CD4-positive, alpha-beta T cell treated with Interleukin-15 for 4 hours (primary cell): ENCODE measurements at regions not wholly inside any gene's neighbourhood (a gene's known extent, or its start where the extent isn't known, plus 50 kb on each side); places are given as distances from the start of the nearest gene placed in this dataset.
"Not testable (repeated sequence)": the region's sequence is repeated elsewhere in the genome, so short reads cannot be mapped to it uniquely, and the experiment has no call there.

Experiments
- DNase-seq: peaks from one replicate; pipeline ENCODE4 v3.0.0-alpha.2; 2020; ENCODE audit warnings: low spot score

- DNase-seq, result no peak
Observed at GRCh38 chr10:35854661-35855060, 212.6 kb upstream of the FZD8 start.

- DNase-seq, result no peak
Observed at GRCh38 chr10:35852721-35853120, 210.6 kb upstream of the FZD8 start.

DNA sequence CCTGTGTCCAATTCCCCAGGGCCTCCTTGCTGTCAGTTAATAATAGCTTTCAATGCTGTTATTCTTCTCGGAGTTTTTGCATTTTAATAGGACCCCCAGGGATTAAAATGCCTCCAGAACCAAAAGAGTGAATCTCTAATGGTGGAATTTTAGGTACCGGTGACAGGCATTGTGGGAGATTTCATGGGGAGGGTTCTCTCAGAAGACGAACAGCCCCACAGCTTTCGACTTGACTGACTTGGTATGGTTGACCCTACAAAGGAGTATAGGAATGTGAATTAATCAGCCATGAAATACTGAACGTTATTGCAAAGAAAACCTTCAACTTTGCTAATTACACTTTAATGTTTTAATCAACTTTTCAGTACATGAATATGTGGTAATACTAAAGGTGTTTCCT is 206.3 kb upstream of the FZD8 start:
- no peak for DNase-seq

GRCh38 chr10:35844686-35845085 is 202.6 kb upstream of the FZD8 start:
- no peak for DNase-seq

DNA sequence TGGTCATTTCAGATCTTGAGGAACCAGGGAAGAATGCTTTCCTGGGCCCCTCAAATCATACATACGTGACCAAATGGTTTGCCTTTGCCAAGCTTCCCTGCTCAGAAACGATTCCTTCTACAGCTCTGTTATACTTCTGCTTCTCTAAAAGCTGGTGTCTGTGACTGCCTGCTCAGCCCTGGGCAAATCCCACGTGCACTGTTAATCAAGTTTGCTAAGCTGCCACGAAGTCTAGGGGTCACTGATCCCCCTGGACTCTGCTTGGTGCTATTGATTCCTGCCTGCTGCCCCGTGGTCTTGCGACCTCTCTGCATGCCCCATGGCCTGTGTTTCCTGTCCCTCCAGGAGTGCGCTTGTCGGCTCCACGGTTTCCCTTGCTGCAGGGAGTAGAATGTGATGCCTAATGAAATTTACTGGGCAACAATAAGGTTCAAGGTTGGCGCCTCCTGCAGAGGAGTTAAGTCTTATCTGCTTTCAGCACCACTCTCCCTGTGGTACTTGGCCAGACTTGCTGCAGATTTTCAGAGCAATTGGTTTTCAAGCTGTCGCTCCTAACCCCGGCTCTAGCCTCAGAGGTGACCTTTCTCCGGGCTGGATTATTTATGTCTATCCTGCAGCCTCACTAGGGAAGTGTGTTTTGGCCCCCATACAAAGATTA is 201.6 kb upstream of the FZD8 start:
- no peak for DNase-seq

GRCh38 chr10:35838054-35838453 is 196.0 kb upstream of the FZD8 start:
- DNase-seq, result no peak

- no peak for DNase-seq
Observed at GRCh38 chr10:35835545-35835944, 193.4 kb upstream of the FZD8 start.

GRCh38 chr10:35834877-35835494 is 192.9 kb upstream of the FZD8 start:
- no peak for DNase-seq

DNA sequence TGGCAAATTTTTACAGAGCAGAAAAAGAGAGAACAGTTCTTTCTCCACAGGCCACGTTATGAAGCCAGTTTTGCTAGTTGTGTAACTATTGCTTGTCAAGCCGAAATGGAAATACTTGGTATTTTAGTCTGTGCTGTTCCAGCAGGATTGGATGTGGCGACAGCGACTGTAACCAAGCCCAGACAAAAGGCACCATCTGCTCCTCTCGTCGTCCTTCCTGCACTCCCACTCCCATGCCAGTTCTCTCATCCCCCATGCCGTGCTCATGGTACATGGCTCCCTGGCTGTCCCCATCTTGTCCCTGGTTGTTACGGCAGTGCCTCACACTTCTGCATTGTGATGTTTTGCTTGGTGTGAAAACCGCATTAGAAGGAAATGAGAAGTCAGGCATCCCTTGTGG is 185.7 kb upstream of the FZD8 start:
- DNase-seq, result no peak

GRCh38 chr10:35824704-35825103 is 182.6 kb upstream of the FZD8 start:
- no peak for DNase-seq

GRCh38 chr10:35822316-35822715 is 180.2 kb upstream of the FZD8 start:
- DNase-seq, result no peak

GRCh38 chr10:35821339-35821911 is 179.3 kb upstream of the FZD8 start:
- DNase-seq, result no peak

GRCh38 chr10:35819736-35820135 is 177.6 kb upstream of the FZD8 start:
- no peak for DNase-seq

- no peak for DNase-seq
Observed at GRCh38 chr10:35819011-35819410, 176.9 kb upstream of the FZD8 start.

DNA sequence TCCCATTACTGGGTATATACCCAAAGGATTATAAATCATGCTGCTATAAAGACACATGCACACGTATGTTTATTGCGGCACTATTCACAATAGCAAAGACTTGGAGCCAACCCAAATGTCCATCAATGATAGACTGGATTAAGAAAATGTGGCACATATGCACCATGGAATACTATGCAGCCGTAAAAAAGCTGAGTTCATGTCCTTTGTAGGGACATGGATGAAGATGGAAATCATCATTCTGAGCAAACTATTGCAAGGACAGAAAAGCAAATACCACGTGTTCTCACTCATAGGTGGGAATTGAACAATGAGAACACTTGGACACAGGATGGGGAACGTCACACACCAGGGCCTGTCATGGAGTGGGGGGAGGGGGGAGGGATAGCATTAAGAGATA is 175.0 kb upstream of the FZD8 start:
- not testable (repeated sequence) for DNase-seq

DNA sequence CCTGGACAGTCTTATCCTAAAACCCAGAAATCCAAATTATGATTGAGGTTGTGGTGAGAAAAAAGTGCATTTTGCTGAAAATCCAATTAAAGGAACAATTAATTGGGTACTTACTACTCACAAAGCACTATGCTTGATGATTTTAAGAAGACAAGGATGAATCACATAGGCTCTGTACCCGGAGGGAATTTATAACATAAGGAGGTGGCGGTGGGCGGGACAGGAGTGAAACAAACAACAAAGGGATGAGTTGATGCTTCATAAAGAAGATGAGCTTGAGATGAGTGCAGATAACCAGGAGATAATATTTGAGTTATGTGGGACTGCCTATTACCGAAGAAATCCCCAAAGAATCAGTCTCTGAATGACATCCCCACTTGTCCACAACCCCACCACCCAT is 171.1 kb upstream of the FZD8 start:
- no peak for DNase-seq

DNA sequence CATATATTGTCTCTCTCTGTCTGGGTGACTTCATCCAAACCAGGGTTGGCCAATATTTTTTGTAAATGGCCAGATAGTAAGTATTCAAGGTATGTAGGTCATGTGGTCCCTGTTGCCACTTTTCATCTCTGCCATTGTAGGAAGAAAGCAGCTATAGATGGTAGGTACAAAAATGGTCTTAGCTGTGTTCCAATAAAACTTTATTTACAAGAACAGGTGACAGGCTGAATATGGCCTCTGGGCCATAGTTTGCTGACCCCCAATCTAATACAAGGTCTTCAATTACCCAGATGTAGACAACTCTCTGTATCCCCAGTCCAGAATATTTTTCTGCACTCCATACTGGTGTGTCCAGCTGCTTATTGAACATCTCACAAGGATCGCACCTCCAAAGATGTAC is 166.2 kb upstream of the FZD8 start:
- no peak for DNase-seq

DNA sequence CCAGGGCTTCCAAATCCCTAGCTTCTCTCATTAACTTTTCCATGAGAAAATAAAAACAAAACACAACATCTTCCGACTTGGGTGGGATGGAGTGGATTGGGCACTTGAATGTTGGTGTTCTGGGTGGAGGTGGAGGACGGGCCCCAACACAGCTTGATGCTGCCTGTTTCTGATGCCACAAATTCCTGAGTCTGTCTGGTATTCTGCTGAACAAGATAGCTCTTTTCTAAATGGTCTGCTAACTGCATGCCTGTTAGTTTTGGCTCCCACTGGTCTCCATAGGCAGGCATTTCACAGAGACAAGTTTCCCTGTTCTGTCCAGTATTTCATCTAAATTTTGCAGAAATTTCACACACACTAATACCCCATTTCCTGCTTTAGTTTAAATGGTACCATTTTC is 160.9 kb upstream of the FZD8 start:
- no peak for DNase-seq

DNA sequence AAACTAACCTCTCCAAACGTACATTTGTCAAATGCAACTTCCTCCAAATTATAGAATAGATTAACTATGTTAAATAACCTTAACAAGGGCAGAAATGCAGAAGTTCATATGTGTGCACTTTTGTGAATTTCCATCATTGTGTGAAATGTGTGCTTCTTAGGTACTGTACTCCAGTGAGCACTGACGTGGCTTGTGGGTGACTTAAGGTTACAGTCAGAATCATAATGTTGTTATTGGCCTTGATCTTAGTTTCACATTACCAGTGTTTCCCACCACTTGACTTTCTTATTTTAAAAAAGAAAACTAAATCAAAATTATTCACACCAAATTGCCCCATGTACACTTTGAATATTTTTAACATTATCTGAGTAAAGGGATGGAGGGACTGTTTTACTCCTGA is 155.1 kb upstream of the FZD8 start:
- DNase-seq, result no peak

DNA sequence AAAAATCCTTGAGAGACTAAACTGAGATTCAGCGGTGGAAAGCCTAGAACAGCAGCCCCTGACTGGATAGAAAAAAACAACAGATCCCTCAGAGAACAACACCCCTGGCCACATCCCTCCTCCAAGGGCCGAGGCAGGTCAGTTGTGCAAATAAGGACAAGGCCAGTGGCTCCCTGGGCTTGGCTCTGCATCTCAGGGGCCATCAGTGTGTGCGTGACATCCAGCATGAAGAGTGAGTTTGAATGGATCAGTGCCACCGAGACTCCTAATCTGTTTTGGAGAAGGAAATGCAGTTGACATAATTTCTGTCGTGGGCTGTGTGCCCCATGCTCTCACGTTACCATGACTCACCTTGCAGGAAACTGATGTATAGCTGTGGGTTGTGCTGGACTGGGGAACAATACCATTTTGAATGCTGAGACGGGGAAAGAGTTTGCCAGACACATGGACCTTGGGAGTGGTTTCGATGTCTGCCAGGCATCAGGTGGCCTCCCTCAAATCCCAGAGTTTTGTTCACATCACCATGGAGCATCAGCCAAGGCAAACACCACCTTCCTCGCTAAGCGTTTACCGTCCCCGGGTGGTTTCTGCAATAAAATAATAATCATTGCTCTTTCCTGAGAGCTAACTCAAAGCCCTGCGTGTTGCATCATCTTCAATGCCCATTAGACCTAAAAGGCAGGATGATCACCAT is 153.2 kb upstream of the FZD8 start:
- no peak for DNase-seq

DNA sequence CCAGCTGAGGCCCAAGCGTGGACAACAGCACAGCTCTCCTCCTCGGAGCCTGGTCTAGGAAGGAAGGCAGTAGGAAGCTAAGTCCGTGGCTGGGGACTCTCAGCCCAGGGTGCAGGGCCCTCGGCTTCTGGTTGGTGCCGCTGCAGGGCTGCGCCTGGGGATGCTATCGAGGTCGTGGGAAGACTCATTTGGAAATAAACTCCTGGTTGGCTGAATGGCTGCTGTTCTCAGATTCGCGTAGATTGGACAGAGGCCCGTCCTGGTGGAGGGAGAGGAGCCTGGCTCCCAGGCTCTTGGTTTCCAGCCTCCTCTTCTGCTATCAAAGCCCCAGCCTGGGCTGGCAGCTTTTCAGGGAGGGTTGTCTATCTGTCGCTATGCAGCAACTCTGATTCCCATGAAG is 152.6 kb upstream of the FZD8 start:
- DNase-seq, result no peak

GRCh38 chr10:35792291-35792690 is 150.2 kb upstream of the FZD8 start:
- DNase-seq, result no peak

DNA sequence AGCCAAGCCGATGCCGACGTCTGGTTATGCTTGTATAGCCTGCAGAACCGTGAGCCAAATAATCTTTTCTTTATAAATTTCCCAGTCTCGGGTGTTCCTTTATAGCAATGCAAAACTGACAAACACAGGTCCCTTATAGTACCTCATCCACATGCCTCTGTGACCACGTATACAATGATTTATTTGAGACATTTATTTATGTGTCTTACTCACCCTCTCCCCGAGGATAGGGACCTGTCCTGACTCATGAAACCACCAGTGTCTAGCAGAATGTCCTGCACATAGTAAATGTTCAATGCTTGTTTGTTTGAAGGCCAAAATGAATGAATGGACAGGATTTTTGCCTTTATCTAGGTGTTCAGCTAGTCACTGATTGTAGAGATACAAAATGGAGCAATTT is 147.9 kb upstream of the FZD8 start:
- DNase-seq, result no peak
